ENCODE measurements at regions not wholly inside any gene's neighbourhood (a gene's known extent, or its start where the extent isn't known, plus 50 kb on each side); places are given as distances from the start of the nearest gene placed in this dataset.

DNA sequence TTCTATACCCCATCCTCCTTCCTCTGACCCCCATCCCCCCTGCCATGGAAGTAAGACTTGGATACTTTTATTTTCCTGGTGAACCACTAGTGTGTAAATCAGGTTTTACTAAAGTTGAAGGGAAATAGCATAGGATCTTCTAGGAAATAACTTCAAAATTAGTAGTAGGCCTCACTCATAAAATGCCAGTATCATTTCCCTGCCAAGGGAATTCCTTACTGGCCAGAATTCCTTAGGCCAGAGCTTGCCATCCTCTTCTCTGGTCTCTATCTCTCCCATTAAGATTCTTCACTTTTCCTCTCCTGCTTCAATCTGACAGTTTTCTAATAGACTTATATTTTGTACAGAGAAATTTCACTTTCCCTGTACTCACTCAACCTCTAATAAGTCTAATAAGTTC, 322.8 kb upstream of the TANK start:
- H3K27ac Mint-ChIP-seq = no peak overlapping the region
- no peaks in the 10 kb centered on the region for H3K9me3 Mint-ChIP-seq
- H3K4me1 Mint-ChIP-seq = no peaks in the 10 kb centered on the region
- H3K4me3 Mint-ChIP-seq = no peak overlapping the region
- H3K27me3 Mint-ChIP-seq = peaks cover 5% of the 10 kb centered on the region
- DNase-seq = no peak
- no peaks in the 10 kb centered on the region for H3K36me3 Mint-ChIP-seq

DNA sequence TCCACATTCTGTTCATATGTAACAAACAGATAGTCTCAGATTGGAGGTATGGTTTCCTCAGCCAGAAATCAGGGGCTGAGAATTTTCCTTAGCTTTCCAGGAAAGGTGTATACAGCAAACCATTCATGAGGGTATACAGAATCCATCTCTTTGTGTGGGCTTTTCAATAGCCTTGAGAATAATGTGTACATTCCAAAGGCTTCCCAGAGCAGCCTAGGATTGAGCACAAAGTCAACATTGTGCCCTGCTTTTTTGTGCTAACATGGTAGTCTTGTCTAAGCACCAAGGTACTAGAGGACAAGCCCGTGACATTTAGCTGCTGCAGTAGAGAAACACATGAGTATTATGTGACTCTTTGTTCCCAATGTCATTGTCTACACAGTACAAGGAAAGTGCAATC, 322.1 kb upstream of the TANK start:
- H3K27me3 Mint-ChIP-seq = peaks cover 5% of the 10 kb centered on the region
- H3K36me3 Mint-ChIP-seq = no peaks in the 10 kb centered on the region
- DNase-seq = no peak
- H3K9me3 Mint-ChIP-seq = peaks cover 2% of the 10 kb centered on the region
- no peak overlapping the region for H3K27ac Mint-ChIP-seq
- H3K4me1 Mint-ChIP-seq = no peaks in the 10 kb centered on the region
- no peak overlapping the region for H3K4me3 Mint-ChIP-seq

DNA sequence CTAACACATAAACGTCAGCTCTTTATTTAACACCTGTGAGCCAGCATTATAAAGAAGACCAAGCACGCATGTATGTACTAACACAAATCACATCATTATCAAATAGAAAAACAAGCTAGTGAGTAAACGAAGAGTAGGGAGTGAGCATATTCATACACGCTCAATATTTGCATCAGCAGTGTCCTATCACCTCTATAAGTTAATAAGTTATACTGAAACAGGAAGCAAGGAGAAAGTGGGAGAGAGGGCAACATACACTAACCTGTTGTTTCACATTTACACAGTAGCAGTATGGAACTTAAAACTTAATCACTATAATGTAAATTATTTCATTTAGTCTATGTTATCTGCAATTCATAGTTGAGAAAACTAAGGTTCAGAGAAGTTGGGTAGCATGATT, 321.5 kb upstream of the TANK start:
- Mint-ChIP-seq H3K4me3 (no peak overlapping the region), H3K4me1 (no peaks in the 10 kb centered on the region), H3K27ac (no peak overlapping the region), H3K36me3 (peaks cover 4% of the 10 kb centered on the region), H3K27me3 (peaks cover 5% of the 10 kb centered on the region), H3K9me3 (peaks cover 8% of the 10 kb centered on the region)
- no peak for DNase-seq

DNA sequence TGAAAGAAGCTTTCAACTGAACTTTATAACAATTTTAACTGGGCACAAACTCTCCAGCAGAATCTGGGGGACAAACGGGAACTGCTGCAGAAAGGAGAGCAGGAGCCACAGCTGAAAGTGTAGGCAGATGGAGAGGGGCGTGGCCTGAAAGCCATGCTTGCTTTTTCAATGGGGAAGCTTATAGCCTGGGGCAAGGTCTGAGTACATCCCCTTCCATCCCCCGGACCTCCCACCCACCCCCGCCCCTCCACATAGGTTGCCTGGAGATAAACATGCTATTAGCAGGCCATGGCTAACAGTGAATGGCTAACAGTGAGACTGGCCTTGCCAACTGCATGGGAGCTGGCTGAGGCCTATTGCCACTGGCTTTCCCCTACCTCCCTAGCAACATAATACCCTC, 317.9 kb upstream of the TANK start:
- Mint-ChIP-seq H3K4me3 (no peak overlapping the region), H3K36me3 (peaks cover 4% of the 10 kb centered on the region), H3K27ac (no peak overlapping the region), H3K4me1 (no peaks in the 10 kb centered on the region), H3K27me3 (peaks cover 5% of the 10 kb centered on the region), H3K9me3 (peaks cover 16% of the 10 kb centered on the region)
- no peak for DNase-seq

DNA sequence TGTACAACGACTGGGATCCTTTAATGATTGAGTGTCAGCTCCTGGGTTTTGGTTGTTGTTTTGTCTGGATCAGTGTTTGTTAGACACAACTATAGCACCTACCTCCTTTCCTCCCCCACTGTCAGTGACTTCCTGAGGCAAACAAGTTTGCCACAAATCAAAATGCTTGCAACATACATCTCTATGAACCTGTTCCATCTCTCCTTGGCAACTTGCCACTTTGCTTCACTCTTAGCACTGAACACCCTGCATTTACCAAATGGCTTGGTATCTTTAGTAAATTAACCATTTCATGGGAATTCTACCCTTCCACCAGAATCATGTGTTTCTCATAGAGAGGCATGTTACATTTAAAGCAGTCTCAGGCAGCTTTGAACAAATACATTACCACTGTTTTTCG, 301.1 kb upstream of the TANK start:
- no peaks in the 10 kb centered on the region for H3K27me3 Mint-ChIP-seq
- H3K4me3 Mint-ChIP-seq = no peak overlapping the region
- H3K27ac Mint-ChIP-seq = no peak overlapping the region
- H3K9me3 Mint-ChIP-seq = no peaks in the 10 kb centered on the region
- no peaks in the 10 kb centered on the region for H3K36me3 Mint-ChIP-seq
- H3K4me1 Mint-ChIP-seq = peaks cover 2% of the 10 kb centered on the region
- DNase-seq = no peak

DNA sequence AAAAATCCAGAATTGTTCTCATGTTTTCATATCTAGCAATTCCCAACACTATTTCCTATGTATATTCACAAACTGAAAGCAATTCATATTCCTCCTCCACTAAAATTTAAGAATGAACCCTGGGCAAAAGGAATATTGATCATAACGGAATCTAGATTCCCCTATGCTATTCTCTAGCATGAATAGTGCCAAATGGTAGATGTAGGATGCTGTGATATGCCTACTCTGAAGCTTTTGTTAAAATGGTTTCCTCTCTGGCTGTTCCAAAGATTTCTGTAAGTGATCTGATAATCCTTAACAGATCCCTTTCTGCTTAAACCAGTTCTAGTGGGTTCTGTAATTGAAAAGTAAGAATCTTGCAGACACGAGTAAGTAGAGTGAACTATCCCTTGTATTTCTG, 298.0 kb upstream of the TANK start:
- Mint-ChIP-seq H3K27me3 (no peaks in the 10 kb centered on the region), H3K4me1 (peaks cover 2% of the 10 kb centered on the region), H3K9me3 (no peaks in the 10 kb centered on the region), H3K36me3 (no peaks in the 10 kb centered on the region), H3K4me3 (no peak overlapping the region), H3K27ac (no peak overlapping the region)
- no peak for DNase-seq

DNA sequence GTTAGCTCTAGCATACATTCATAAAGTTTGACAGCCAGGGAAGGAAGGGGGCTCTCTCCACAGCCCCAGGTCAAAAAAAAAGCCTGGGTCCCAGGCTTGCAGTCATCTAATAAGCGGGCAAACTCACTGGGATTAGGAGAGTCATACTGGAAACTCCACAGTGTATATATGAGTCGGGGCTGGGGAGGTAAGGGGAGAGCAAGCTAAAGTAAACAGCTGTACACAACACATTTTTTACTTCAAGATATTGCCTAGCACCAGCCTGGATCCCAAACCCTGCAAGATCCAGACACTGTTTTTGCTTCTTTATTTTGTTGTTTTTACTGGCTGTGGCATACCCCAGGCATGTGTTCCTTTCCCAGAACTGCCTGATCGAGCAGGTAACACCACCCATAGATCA, 291.3 kb upstream of the TANK start:
- H3K27ac Mint-ChIP-seq = no peak overlapping the region
- no peaks in the 10 kb centered on the region for H3K27me3 Mint-ChIP-seq

DNA sequence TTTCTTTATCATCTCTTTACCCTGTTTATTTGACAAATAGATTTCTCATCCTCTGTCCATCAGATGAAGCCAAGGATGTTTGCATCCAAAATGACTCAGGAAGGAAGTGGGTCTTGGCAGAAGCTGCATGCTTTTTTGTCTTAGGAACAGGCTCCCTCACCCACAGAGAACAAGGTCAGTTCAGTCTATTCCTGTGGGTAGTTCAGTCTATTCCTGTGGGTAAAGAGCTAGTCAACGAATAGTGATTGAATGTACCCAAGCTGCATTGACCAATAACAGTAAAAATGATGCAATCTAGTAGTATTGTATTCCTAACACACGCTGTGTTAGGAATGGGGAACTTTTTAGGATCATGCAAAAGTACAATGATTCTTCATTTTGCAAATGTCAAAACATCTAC, 290.8 kb upstream of the TANK start:
- no peak for DNase-seq
- no peak overlapping the region for H3K4me3 Mint-ChIP-seq
- H3K27ac Mint-ChIP-seq = no peak overlapping the region
- H3K9me3 Mint-ChIP-seq = no peaks in the 10 kb centered on the region
- no peaks in the 10 kb centered on the region for H3K27me3 Mint-ChIP-seq
- H3K36me3 Mint-ChIP-seq = no peaks in the 10 kb centered on the region
- H3K4me1 Mint-ChIP-seq = no peaks in the 10 kb centered on the region

More for the DNA sequence above, 291.3 kb upstream of the TANK start:
- Mint-ChIP-seq H3K36me3 (no peaks in the 10 kb centered on the region), H3K9me3 (no peaks in the 10 kb centered on the region), H3K4me3 (no peak overlapping the region), H3K4me1 (no peaks in the 10 kb centered on the region)
- no peak for DNase-seq

DNA sequence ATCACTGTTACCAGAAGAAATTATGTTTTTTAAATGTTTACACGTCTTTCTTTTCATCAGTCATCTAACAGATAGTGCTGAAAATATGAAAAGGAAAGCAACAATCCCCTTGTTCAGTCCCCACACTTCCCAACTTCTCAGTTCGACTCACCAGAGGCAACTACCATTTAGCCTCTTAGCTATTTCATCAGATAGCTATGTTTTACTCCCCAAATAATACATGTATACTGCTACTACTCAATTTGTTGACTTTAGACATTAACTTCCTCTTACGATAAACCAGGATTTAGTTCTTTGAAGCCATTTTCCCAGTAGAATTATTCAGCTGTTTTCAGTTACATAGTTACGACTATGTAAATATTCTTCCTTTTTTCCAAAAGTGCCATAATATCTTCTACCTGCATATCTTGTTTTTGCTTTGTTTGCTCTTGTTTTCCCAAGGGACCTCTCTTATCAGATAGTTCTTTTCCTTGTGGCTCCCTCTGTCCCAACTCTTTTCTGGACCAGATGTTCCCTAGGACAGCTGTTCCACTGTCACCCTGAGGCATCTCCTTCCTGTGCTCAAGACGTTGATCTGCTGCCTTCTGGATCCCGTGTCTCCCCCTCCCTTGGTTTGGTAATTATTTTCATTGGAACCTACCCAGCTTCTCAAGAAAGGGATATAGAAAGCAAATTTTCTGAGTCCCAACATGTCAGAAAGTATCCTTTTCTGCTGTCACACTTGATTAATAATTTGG, 289.3 kb upstream of the TANK start:
- Mint-ChIP-seq H3K9me3 (no peaks in the 10 kb centered on the region), H3K27ac (no peak overlapping the region), H3K36me3 (no peaks in the 10 kb centered on the region), H3K4me3 (no peak overlapping the region), H3K27me3 (no peaks in the 10 kb centered on the region), H3K4me1 (no peaks in the 10 kb centered on the region)
- DNase-seq = no peak

DNA sequence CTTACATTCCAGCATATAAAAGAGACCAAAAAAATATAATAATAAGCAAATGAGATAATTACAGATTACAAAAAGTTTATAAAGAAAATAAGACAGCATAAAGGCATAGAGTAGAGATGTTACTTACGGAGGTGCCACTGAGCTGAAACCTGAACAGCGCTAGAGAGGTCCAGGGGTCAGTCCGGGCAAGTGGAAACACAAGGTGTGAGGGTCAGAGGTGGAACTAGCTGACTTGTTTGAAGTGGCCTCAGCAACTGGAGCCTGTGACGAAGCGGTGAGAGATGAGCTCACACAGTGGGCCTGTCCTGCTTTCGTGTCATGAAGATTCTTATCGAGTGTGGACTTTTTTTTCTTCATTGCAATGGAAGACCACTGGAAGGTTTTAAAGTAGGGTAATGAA, 288.3 kb upstream of the TANK start:
- Mint-ChIP-seq H3K4me3 (no peak overlapping the region), H3K9me3 (no peaks in the 10 kb centered on the region), H3K27me3 (no peaks in the 10 kb centered on the region), H3K27ac (no peak overlapping the region), H3K36me3 (no peaks in the 10 kb centered on the region), H3K4me1 (no peaks in the 10 kb centered on the region)
- DNase-seq = no peak

DNA sequence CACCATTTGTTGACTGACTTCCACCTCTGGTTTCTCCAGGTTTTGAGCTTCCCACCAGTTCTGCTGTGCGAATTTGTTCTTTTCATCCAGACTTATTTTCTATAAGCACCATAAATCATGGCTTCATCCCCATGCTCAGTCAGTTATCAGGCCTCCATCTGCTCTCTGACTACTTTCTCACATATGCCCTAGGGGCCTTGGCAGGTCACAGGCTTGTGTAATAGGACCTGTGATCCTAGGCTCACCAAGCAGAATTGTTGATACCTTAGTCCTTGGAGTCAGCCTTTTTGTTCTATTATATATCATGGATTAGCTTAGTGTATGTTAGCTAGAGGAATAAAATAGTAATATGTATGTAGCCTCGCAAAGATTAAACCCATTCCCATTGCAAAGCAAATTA, 284.2 kb upstream of the TANK start:
- Mint-ChIP-seq H3K4me1 (no peaks in the 10 kb centered on the region), H3K27ac (no peak overlapping the region), H3K9me3 (no peaks in the 10 kb centered on the region), H3K4me3 (no peak overlapping the region), H3K27me3 (no peaks in the 10 kb centered on the region), H3K36me3 (no peaks in the 10 kb centered on the region)
- no peak for DNase-seq

DNA sequence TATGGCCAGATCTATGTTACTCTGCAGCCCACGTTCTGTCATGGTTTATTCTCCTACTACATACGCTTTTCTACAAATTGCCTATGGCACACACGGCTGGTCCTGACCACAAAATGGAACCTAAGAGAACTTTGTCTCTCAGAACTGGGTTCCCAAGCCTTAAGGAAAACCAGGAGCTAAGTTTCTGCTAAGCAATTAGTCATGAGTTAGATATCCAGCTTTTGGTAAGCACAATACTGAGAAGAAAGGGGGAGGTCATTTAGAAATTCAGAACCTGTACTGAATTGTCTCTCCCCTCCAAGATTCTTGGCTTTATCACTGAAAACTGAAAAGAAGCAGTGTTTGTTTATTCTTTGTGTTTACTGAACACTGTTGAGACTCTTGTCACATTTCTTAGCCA, 283.5 kb upstream of the TANK start:
- Mint-ChIP-seq H3K36me3 (no peaks in the 10 kb centered on the region), H3K4me3 (no peak overlapping the region), H3K9me3 (no peaks in the 10 kb centered on the region), H3K27ac (no peak overlapping the region), H3K4me1 (no peaks in the 10 kb centered on the region), H3K27me3 (no peaks in the 10 kb centered on the region)
- no peak for DNase-seq

DNA sequence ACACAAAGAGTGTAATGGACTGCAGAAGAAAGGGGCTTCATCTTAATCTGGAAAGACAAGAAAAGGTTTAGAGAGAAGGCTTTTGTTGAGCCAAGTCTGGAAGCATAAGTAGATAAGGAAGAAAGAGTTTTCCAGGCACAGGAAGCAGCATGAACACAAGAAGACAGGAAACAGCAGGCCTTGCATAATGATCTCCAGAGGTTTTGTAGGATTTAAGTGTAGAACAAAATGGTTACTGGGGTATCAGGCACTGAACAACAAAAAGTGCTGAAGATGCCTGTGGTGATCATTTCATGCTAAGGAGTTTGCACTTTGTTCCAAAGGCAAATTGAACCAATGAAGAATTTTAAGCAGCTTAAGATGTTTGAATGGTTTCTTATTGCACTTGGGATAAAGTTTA, 281.6 kb upstream of the TANK start:
- no peak overlapping the region for H3K4me3 Mint-ChIP-seq
- H3K27ac Mint-ChIP-seq = no peak overlapping the region
- H3K4me1 Mint-ChIP-seq = no peaks in the 10 kb centered on the region
- no peaks in the 10 kb centered on the region for H3K36me3 Mint-ChIP-seq
- no peak for DNase-seq
- H3K27me3 Mint-ChIP-seq = no peaks in the 10 kb centered on the region
- H3K9me3 Mint-ChIP-seq = no peaks in the 10 kb centered on the region

DNA sequence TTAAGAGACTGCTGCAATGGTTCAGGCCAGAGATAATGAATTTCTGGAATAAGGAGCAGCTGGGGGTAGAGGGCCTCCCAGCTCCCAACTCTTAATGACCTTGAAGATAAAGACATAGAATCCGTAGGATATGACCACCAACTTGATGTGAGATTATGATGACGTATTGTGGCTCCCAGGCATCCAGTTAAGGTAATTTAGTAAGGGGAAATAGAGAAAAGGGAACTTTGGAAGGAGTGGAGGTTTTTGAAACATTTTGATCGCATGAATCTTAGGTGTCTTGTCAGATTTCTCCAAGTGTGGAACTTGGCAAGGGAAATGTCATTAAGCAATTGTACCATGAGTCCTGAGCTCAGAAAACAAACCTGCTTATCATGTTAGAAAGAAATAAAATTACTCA, 277.3 kb upstream of the TANK start:
- H3K4me3 Mint-ChIP-seq = no peak overlapping the region
- H3K27me3 Mint-ChIP-seq = no peaks in the 10 kb centered on the region
- no peaks in the 10 kb centered on the region for H3K36me3 Mint-ChIP-seq
- no peak overlapping the region for H3K27ac Mint-ChIP-seq
- DNase-seq = no peak
- no peaks in the 10 kb centered on the region for H3K9me3 Mint-ChIP-seq
- no peaks in the 10 kb centered on the region for H3K4me1 Mint-ChIP-seq

DNA sequence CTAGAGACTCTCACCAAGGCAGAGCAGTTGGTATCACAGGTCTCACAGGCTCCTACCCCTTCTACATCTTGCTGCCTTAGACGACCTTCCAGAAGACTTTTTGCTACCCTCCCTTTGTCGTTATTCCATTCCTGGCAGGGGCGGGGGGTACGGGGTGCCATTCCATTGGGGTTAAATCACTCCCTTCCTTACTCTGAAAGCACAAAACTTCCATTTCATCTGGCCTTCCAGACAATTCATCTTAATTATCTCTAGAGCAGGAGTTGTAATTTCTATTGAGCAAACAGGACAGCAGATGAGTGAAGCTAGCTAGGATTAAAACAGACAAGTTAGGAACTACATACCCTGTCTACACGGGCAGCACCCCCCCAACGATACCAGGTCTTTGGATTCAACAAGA, 276.2 kb upstream of the TANK start:
- no peak for DNase-seq
- Mint-ChIP-seq H3K9me3 (no peaks in the 10 kb centered on the region), H3K27ac (no peak overlapping the region), H3K36me3 (no peaks in the 10 kb centered on the region), H3K4me3 (no peak overlapping the region), H3K27me3 (no peaks in the 10 kb centered on the region), H3K4me1 (no peaks in the 10 kb centered on the region)

DNA sequence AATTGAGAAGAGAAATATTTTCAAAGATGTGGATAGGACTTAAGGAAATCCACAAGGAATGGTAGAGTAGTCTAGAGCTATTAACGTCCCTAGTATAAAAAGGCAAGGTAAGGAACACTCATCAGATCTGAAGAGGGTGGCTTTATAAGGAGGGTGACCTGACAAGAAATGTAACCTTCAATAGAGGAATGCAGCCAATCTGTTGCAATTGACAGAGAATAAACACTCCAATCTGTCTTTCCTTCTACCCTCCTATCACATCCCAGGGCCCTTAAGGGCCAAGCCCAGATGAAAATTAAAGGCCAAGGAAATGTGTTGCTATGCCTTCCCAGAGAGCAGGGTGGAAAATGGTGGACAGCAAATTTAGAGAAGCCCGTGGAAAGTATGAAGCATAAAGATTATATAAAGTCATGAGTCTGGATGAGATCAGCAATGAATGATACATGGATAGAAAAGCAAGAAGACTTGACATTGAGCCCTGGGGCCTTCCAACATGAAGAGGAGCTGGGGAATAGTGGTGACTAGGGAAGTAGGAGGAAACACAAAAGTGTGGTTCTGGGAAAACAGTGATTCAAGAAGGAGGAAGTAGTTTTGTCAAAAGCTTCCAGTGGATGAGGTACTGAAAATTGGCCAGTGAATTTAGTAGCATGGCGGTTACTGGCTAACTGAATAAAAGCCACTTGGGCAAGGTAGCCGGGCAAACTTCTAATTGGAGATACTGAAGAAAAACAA, 270.6 kb upstream of the TANK start:
- no peaks in the 10 kb centered on the region for H3K27me3 Mint-ChIP-seq
- H3K4me1 Mint-ChIP-seq = no peaks in the 10 kb centered on the region
- H3K36me3 Mint-ChIP-seq = no peaks in the 10 kb centered on the region
- H3K27ac Mint-ChIP-seq = no peak overlapping the region
- no peak for DNase-seq
- no peak overlapping the region for H3K4me3 Mint-ChIP-seq
- H3K9me3 Mint-ChIP-seq = no peaks in the 10 kb centered on the region
